ENCODE measurements at regions not wholly inside any gene's neighbourhood (a gene's known extent, or its start where the extent isn't known, plus 50 kb on each side); places are given as distances from the start of the nearest gene placed in this dataset.
"Not testable (repeated sequence)": the region's sequence is repeated elsewhere in the genome, so short reads cannot be mapped to it uniquely, and the experiment has no call there.

- DNase-seq: no peak
These were observed 139.6 kb downstream of the MYLK4 start for GRCh38 chr6:2611092-2611491.

DNA sequence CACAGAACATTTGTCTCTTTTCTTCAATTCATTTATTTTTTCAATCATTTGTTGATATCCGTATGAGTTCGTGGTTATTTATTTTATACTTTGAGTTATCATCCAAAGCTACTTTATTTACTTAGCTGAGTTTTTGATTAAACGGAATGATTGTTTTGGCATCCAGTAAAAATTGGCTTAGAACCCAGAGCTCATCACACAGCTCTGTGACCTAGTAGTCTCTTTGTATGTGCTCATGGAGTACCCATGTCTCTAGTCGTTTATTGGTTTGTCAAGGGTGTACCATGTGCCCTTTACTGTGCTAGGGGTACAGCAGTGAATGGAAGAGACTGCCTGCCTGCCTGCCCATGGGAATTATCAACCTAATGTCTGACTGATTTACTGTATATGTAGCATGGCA, 142.2 kb downstream of the MYLK4 start:
- no peak for DNase-seq

DNA sequence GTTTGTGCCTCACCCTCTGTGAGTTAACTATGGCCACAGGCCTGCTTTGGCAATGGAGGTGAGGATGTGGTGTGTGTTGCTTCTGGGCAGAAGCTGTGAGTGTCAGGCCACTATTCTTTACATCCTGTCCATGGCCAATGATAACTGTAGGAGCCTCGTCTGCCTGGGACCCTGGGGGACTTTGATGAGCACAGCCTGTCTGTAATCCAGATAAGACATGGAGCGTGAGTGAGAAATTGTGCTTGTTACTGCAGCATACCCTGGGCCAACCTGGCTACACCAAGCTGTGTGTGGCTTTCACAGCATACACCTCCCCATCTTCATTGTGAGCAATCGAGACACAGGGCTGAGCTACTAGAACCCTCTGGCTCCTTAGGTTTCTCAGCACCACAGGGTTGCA, 150.4 kb downstream of the MYLK4 start:
- no peak for DNase-seq

DNA sequence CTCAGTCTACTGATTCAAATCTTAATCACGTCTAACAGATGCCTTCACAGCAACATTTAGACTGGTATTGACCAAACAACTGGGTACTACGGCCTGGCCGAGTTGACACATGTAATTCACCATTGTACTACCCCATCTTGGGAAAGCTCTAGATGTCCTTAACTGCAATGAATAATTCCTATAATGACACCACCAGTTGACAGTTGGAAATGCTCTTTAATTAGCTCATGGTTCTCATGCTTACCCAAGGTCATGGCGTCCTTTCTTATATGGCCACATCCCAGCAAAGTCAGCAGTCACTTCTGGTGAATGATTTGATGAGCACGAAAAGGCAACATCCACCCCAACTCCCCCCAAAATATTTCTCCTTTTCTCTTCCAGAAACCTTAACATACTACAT, 150.9 kb downstream of the MYLK4 start:
- no peak for DNase-seq

DNA sequence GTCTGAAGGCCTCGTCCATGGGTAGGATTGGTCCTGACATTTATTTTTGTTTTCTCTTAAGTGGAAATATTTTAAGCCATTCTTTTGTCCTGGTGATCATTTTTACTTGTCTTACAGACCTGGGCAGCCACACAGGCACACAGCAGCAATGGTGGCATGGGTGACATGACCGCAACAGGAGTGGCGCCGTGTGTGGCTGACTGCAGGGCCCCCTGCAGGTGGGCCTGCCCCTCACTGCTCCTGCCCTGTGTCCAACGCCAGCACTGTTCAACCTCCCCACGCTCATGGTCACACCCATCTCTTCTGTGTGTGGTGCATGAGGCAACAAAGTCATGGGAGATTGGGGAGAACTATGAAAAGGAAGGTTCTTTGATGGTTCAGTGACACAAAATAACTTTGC, 151.9 kb downstream of the MYLK4 start:
- no peak for DNase-seq

GRCh38 chr6:2597991-2598390, 152.7 kb downstream of the MYLK4 start:
- DNase-seq: no peak

DNA sequence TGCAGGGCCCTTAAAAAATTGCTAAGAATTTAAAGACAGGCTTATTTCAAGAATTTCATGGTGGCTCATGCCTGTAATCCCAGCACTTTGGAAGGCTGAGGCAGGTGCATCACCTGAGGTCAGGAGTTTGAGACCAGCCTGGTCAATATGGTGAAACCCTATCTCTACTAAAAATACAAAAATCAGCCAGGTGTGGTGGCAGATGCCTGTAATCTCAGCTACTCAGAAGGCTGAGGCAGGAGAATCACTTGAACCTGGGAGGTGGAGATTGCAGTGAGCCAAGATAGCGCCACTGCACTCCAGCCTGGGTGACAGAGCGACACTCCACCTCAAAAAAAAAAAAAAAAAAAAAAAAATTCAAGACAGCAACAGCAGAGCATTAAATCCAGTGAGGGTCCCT, 153.3 kb downstream of the MYLK4 start:
- DNase-seq: not testable (repeated sequence)

- DNase-seq: no peak
These were observed 154.5 kb downstream of the MYLK4 start for GRCh38 chr6:2596222-2596621.

DNA sequence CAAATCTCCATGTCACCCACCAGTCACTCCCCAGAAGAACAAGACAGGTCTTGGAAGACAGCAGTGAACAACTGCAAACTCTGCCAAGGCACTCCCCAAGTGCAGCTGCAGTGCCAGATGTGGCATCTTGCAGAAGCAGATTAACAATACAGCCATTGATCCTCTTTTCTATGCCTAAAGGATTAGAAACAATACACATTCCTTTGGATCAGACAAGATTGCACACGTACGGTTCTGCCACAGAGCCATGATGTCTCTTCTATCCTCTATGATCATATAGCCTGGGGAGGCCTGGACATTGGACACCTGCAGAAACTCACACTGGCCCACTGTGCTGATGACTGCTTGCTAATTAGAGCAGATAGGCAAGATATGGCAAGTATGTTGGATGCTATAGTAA, 155.9 kb downstream of the MYLK4 start:
- DNase-seq: no peak

DNA sequence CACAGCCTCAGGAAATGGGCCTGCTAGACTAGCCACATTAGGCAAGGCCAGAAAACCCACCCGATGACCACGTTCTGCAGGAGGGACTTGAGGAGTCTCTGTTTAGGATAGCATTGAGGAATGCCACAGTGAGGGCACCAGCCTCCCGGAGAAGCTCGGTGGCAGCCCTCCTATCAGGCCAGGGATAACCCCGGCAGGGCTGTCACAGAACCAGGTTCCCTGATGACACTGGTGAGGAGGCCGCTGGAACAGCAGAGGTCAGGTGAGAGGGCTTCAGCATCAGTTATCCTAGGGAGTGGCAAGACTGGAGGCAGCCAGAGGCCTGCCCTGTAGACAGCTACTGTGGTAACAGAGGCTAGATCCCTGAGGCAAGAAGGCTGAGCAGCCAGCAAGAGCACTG, 157.6 kb downstream of the MYLK4 start:
- DNase-seq: no peak

DNA sequence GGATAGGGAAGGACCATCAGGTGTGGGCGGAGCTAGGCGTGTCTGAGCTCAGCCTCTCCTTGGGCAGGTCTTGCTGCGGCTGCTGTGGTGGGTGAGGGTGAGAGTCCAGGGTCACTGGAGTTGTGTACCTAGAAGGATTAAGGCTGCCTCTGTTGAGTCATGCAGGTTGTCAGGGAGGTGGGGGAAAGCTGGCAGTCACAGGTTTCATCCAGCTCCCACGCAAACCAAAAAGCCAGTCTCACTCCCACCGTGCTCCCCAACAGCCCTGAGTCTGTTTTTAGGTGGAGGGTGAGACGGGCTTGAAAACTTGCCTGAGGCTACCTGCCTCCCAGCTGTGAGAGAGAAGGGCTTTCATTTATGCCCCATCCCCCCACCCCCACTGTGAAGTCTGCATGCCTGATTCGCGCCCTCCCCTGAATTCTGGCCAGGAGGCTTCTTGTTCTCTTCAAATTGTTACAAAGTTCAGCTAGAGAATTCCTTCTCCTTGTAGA, 161.5 kb downstream of the MYLK4 start:
- no peak for DNase-seq

GRCh38 chr6:2583459-2583858, 167.3 kb downstream of the MYLK4 start:
- DNase-seq: no peak

- no peak for DNase-seq
These were observed 168.5 kb downstream of the MYLK4 start for GRCh38 chr6:2582268-2582667.

GRCh38 chr6:2581611-2582010, 169.1 kb downstream of the MYLK4 start:
- no peak for DNase-seq

DNA sequence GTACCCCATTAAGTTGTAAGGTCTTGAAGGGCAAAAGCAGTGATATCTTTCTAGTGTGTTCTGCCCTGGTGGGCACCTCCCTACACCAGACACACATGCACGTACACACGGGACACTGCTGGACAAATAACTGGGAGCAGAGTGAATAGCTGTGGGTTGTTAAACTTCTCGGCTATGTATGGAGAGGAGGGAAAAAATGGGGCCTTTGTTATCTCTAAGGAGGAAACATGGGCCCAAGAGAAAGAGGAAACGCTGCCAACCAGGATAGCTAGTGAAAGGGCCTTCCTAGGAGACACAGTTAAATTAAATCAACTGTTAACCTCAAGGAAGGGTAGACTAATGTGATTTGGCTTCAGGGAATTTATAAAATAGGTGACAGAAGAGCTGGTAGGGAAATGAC, 169.7 kb downstream of the MYLK4 start:
- DNase-seq: no peak

GRCh38 chr6:2579804-2580570, 170.7 kb downstream of the MYLK4 start:
- DNase-seq: no peak

DNA sequence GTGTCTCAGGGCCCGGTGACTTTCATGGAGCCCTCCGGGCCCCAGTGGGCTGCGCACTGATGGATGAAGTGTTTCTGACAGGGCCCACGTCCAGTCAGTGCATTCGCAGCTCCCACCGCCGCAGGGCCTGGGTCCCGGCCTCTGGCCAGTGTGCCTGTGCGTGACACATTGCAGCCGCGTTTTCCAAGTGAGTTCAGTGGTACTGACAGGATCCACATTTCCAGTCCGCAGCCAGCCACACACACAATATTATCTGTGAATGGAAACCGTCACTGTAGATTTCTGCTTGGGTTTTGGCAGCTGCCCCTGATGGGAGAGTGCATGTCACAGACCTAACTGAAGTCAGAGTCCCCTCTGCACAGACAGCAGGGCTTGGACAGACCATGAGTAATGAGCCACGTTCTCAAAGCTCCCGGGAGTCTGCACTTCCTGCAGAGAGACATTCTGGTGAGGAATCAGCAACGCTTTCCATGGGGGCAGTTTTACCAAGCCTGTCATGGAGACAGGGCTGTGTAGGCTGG, 171.4 kb downstream of the MYLK4 start:
- no peak for DNase-seq

DNA sequence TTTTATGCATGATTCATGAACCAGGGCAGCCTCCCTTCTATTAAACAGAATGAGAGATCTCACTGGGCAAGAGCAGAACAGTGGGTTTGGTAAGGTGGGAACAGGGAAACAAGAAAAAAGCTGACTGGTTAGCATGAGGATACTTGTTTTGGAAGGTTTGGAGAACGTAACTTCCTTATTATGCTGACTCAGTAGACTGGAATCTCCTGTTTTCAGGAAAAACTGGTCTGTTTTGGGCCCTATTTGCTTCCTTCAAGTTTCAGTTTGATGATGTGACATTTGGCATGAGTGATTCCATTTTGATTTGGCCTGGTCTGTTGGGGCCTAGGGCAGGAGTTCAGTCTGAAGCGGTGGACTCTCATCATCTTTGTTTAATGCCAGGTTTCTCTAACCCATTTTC, 172.0 kb downstream of the MYLK4 start:
- no peak for DNase-seq

- DNase-seq: no peak
These were observed 174.2 kb downstream of the MYLK4 start for GRCh38 chr6:2576499-2576898.

- DNase-seq: no peak
These were observed 175.5 kb downstream of the MYLK4 start for GRCh38 chr6:2575236-2575635.

DNA sequence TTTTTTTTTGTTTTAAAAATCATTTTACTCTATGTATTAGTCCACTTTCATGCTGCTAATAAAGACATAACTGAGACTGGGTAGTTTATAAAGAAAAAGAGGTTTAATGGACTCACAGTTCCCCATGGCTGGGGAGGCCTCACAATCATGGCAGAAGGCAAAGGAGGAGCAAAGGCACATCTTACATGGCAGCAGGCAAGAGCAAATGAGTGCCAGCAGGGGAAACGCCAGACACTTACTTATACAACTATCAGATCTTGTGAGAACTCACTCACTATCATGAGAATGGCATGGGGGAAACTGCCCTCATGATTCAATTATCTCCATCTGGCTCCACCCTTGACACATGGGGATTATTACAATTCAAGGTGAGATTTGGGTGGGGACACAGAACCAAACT, 181.3 kb downstream of the MYLK4 start:
- DNase-seq: not testable (repeated sequence)

GRCh38 chr6:2566048-2566447, 184.7 kb downstream of the MYLK4 start:
- DNase-seq: no peak

- DNase-seq: no peak
These were observed 185.2 kb downstream of the MYLK4 start for GRCh38 chr6:2565499-2565898.

GRCh38 chr6:2563635-2564034, 187.1 kb downstream of the MYLK4 start:
- DNase-seq: no peak

Measured in CD4-positive, alpha-beta T cell treated with Interferon gamma for 1 hour (primary cell).